ENCODE measurements at regions not wholly inside any gene's neighbourhood (a gene's known extent, or its start where the extent isn't known, plus 50 kb on each side); places are given as distances from the start of the nearest gene placed in this dataset.

DNA sequence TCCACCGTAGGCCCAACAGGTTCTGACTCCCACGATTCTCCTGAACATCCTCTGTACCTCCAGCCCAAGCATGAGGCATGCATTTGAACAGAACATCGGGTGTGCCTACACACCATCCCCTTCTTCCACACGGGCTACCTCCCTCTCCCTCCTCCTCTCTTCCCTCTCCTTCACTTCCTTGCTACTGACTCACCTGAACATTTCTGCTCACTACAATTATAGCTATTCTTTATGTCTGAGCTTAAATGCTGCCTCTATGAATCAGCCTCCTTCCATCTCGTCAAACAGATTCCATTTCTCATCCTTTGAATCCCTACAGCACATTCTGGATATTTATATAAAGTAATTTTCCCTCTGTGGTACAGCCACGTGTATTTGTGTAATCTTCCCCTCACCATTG is 71.4 kb upstream of the MYLIP start:
- Histone ChIP-seq H3K4me1 (ENCODE audit: control insufficient read depth, insufficient read depth, low read length) (peaks cover 3% of the 10 kb centered on the region; the same call in 1 of the 2 replicates), H3K27me3 (ENCODE audit: control insufficient read depth, insufficient read depth, low read length) (no peaks in the 10 kb centered on the region), H3K4me3 (ENCODE audit: low read length) (no peak overlapping the region), H3K36me3 (ENCODE audit: control insufficient read depth, insufficient read depth, low read length) (no peaks in the 10 kb centered on the region), H3K9me3 (ENCODE audit: control insufficient read depth, insufficient read depth, low read length) (no peaks in the 10 kb centered on the region), H3K27ac (ENCODE audit: low read length) (no peak overlapping the region)
- WGBS (ENCODE audit: insufficient coverage, insufficient read length): no CpG with 5 or more reads among the region's 6 CpGs
- DNase-seq (ENCODE audit: low read depth, low spot score): no peak

DNA sequence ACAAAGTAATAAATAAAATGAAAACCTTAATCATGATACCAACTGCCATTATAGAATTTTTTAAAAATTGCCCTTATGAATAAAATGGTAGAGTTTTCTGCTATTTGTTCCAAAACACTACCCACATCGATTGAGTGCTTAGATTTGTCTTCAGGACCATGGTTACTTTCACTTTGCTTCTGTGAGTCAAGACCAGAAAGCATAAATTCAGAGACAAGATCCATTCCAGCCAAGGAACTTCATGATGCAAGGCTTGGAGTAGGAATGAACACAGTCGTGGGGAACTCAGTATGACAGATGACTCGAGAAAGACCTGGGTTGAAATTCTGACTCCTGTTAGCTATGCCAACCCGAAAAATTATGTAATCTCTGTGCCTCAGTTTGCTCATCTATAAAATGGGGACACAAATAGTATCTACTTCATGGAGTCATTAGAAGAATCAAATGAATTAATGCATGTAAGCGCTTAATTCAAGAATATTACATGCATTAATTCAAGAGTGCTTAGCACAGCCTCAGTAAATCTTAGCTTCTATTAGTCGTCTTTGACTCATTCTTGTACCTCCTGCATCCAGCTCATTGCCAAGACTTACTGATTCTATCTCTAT is 72.5 kb upstream of the MYLIP start:
- DNase-seq (ENCODE audit: low read depth, low spot score): no peak
- peaks cover 3% of the 10 kb centered on the region; the same call in 1 of the 2 replicates for H3K4me1 ChIP-seq (ENCODE audit: control insufficient read depth, insufficient read depth, low read length)
- no peak overlapping the region for H3K4me3 ChIP-seq (ENCODE audit: low read length)
- H3K36me3 ChIP-seq (ENCODE audit: control insufficient read depth, insufficient read depth, low read length): no peaks in the 10 kb centered on the region
- WGBS (ENCODE audit: insufficient coverage, insufficient read length): no CpG with 5 or more reads among the region's 6 CpGs
- H3K27ac ChIP-seq (ENCODE audit: low read length): no peak overlapping the region
- no peaks in the 10 kb centered on the region for H3K27me3 ChIP-seq (ENCODE audit: control insufficient read depth, insufficient read depth, low read length)
- H3K9me3 ChIP-seq (ENCODE audit: control insufficient read depth, insufficient read depth, low read length): no peaks in the 10 kb centered on the region

DNA sequence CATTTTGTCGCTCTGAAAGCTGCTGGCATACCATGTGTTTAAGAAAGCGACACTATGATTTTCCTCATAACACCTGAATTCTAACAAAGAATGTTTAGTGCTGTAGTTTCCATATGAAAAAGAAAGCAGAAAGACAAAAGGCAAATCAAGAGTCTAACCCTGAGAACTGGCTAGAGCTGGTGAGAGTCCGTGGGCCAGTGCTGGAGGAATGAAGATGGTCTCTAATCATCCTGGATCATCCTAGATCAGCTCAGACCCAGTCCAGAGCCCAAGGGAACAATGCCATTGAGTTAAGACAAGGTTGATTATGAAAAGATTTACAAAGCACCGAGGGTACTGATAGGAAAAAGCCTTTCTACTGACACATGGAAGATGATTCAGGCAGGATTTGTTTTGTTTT is 73.0 kb upstream of the MYLIP start:
- no peak overlapping the region for H3K4me3 ChIP-seq (ENCODE audit: low read length)
- DNase-seq (ENCODE audit: low read depth, low spot score): no peak
- H3K4me1 ChIP-seq (ENCODE audit: control insufficient read depth, insufficient read depth, low read length): peaks cover 3% of the 10 kb centered on the region; the same call in 1 of the 2 replicates
- no peaks in the 10 kb centered on the region for H3K36me3 ChIP-seq (ENCODE audit: control insufficient read depth, insufficient read depth, low read length)
- no peaks in the 10 kb centered on the region for H3K9me3 ChIP-seq (ENCODE audit: control insufficient read depth, insufficient read depth, low read length)
- H3K27ac ChIP-seq (ENCODE audit: low read length): no peak overlapping the region
- no peaks in the 10 kb centered on the region for H3K27me3 ChIP-seq (ENCODE audit: control insufficient read depth, insufficient read depth, low read length)
- WGBS (ENCODE audit: insufficient coverage, insufficient read length): no CpG with 5 or more reads among the region's 4 CpGs

DNA sequence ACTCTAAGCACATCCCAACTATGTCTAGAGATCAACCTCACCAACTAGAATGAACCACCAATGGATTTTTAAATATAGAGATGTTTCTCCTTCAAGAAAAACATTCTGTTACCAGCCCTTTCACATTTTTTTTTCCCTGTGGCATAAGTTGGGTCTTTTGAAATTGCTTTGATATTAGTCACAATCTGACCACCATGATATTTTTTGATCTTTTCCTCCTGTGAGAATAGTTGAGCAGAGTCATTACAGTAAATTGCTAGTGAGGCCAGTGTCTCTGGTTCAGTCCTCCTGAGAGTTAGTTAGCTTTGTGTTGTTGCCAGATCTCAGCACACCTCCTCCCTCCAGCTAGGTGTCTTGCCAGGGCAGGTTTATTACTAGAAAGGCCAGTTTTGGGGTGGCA is 79.7 kb upstream of the MYLIP start:
- Histone ChIP-seq H3K4me1 (ENCODE audit: control insufficient read depth, insufficient read depth, low read length) (no peaks in the 10 kb centered on the region), H3K36me3 (ENCODE audit: control insufficient read depth, insufficient read depth, low read length) (no peaks in the 10 kb centered on the region), H3K4me3 (ENCODE audit: low read length) (no peak overlapping the region), H3K27ac (ENCODE audit: low read length) (no peak overlapping the region), H3K27me3 (ENCODE audit: control insufficient read depth, insufficient read depth, low read length) (no peaks in the 10 kb centered on the region), H3K9me3 (ENCODE audit: control insufficient read depth, insufficient read depth, low read length) (no peaks in the 10 kb centered on the region)
- no peak for DNase-seq (ENCODE audit: low read depth, low spot score)

DNA sequence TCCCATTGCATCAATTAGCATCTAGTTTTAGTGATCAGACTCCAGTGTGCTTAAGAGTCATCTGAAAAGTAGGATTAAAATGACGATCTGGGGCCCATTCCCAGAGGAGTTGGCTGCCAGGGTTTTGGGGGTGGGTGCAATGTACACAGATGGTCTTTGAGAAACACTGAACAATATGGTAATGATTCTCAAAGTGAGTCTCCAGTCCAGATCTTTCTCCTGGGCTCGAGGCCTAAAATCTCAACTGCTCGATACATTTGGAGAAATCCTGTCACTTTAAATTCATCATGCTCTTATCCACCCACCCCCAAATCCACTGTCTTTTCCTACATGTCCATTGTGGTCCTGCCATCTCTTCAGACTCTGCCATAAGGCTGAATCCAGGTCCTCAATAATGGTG is 80.7 kb upstream of the MYLIP start:
- WGBS (ENCODE audit: insufficient coverage, insufficient read length): no CpG with 5 or more reads among the region's 3 CpGs
- H3K4me3 ChIP-seq (ENCODE audit: low read length): no peak overlapping the region
- no peaks in the 10 kb centered on the region for H3K4me1 ChIP-seq (ENCODE audit: control insufficient read depth, insufficient read depth, low read length)
- DNase-seq (ENCODE audit: low read depth, low spot score): no peak
- H3K9me3 ChIP-seq (ENCODE audit: control insufficient read depth, insufficient read depth, low read length): no peaks in the 10 kb centered on the region
- no peaks in the 10 kb centered on the region for H3K27me3 ChIP-seq (ENCODE audit: control insufficient read depth, insufficient read depth, low read length)
- H3K36me3 ChIP-seq (ENCODE audit: control insufficient read depth, insufficient read depth, low read length): no peaks in the 10 kb centered on the region
- H3K27ac ChIP-seq (ENCODE audit: low read length): no peak overlapping the region

DNA sequence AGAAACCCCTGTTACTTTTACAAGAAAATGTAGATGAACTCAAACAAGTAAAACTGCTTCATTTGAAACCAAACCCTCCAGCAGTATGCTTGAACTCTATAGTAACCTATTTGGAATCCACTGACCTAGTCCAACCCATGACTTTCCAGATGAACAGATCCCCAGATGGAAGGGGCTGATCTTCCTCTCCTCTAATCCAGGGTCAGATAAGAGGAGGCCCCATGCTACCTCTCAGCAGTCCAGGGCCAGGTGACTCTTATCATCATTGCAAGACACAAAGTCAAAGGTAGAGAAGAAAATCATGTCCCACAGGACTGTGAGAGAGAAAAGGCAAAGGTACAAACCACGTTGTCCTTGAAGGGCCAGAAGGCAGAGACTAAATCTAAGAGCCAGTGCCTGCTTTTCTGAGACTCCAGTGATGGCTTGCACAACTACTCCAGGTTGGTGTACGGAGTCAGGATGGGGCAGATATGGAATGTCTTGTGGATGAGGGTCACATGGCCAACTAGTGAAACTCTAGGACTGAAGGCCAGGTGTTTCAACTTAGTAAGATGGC is 81.4 kb upstream of the MYLIP start:
- Histone ChIP-seq H3K9me3 (ENCODE audit: control insufficient read depth, insufficient read depth, low read length) (no peaks in the 10 kb centered on the region), H3K27ac (ENCODE audit: low read length) (no peak overlapping the region), H3K4me3 (ENCODE audit: low read length) (no peak overlapping the region), H3K36me3 (ENCODE audit: control insufficient read depth, insufficient read depth, low read length) (no peaks in the 10 kb centered on the region), H3K4me1 (ENCODE audit: control insufficient read depth, insufficient read depth, low read length) (no peaks in the 10 kb centered on the region), H3K27me3 (ENCODE audit: control insufficient read depth, insufficient read depth, low read length) (no peaks in the 10 kb centered on the region)
- no CpG with 5 or more reads among the region's 2 CpGs for WGBS (ENCODE audit: insufficient coverage, insufficient read length)
- no peak for DNase-seq (ENCODE audit: low read depth, low spot score)

DNA sequence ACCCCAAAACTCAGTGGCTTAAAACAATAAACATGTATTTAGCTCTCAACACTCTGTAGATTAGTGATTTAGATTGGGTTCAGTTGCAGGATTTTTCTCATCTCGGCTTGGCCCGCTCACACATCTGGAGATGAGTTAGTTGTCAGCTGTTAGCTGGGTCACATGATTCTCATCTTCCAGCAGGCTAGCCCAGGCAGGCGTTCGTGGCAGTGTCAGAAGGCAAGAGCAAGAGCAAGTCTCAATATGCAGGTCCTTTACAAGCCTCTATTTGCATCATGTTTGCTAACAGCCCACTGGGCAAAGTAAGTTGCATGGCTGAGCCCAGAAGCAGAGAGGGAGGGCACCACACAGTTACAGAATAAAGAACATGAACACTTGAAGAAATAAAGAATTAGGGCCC is 83.6 kb upstream of the MYLIP start:
- WGBS (ENCODE audit: insufficient coverage, insufficient read length): no CpG with 5 or more reads among the region's 4 CpGs
- H3K27me3 ChIP-seq (ENCODE audit: control insufficient read depth, insufficient read depth, low read length): no peaks in the 10 kb centered on the region
- no peaks in the 10 kb centered on the region for H3K36me3 ChIP-seq (ENCODE audit: control insufficient read depth, insufficient read depth, low read length)
- no peak overlapping the region for H3K4me3 ChIP-seq (ENCODE audit: low read length)
- H3K9me3 ChIP-seq (ENCODE audit: control insufficient read depth, insufficient read depth, low read length): no peaks in the 10 kb centered on the region; the same call in 1 of the 2 replicates
- H3K4me1 ChIP-seq (ENCODE audit: control insufficient read depth, insufficient read depth, low read length): no peaks in the 10 kb centered on the region
- DNase-seq (ENCODE audit: low read depth, low spot score): no peak
- no peak overlapping the region for H3K27ac ChIP-seq (ENCODE audit: low read length)

DNA sequence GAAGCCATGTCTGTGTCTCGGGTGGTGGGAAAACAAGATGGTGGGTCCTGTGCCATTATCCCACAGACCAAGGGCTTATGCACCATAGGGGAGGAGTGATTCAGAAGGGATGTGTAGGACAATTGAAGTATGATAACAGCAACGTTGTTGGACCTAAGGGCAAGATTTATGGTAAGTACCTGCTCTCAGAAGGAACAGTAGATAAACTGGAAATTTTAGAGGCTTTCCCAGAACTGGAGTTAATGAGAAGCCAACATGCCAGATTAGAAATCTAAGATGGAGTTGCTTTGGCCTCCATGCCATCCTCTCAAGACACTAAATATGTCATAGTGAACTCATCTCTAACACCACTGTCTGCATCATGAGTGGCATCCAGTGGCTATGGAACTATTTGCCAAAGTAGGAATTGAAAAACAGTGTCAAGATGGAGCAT is 84.7 kb upstream of the MYLIP start:
- no CpG with 5 or more reads among the region's 2 CpGs for WGBS (ENCODE audit: insufficient coverage, insufficient read length)
- DNase-seq (ENCODE audit: low read depth, low spot score): no peak
- no peak overlapping the region for H3K27ac ChIP-seq (ENCODE audit: low read length)

DNA sequence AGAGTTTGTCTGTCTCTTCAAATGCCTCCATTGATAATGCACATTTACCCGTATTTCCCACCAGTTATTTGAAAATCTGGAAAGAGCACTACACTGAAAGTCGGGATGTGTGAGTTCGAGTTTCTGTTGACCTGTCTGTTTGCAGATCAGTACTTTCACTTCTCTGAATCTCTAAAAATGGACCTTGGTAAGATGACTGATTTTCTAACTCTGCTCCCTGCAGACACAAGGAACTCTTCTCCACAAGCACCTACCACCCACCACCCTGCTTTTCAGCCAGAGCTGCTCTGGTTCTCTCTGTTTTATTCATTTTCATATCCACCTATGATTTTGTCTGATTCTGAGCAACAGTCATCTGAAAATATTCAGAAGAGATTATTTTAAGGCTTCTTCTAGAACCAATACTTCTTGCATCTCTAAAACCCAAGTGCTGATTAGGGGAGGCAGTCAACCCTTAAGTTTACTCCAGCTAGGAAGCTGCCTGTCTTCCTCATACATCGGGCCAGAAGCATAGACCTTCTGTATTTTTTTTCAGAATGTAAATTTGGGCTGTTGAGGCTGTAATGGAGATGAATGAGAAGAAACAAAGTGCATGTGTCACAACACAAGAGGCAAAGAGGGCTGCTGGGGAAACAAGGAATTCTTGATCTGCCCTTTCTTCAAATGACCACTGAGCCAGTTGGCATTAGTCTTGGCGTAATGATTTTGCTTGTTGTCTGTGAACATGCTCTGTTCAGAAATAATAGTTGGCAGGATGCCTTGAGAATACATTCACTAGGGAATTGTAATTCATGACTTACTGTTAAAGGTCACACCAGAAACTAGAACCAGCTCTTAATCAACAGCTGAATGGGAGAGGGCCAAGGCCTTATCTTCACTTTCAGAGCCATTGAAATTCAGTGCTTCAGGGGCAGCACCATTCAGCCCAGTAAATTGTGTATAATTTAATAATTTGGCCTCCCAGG is 85.4 kb upstream of the MYLIP start:
- H3K4me1 ChIP-seq (ENCODE audit: control insufficient read depth, insufficient read depth, low read length): no peaks in the 10 kb centered on the region
- no peaks in the 10 kb centered on the region for H3K36me3 ChIP-seq (ENCODE audit: control insufficient read depth, insufficient read depth, low read length)
- no peak overlapping the region for H3K4me3 ChIP-seq (ENCODE audit: low read length)
- H3K27me3 ChIP-seq (ENCODE audit: control insufficient read depth, insufficient read depth, low read length): no peaks in the 10 kb centered on the region
- no peak overlapping the region for H3K27ac ChIP-seq (ENCODE audit: low read length)
- no peaks in the 10 kb centered on the region; the same call in 1 of the 2 replicates for H3K9me3 ChIP-seq (ENCODE audit: control insufficient read depth, insufficient read depth, low read length)
- no peak for DNase-seq (ENCODE audit: low read depth, low spot score)
- WGBS (ENCODE audit: insufficient coverage, insufficient read length): no CpG with 5 or more reads among the region's 5 CpGs

More for the DNA sequence above, 84.7 kb upstream of the MYLIP start:
- Histone ChIP-seq H3K36me3 (ENCODE audit: control insufficient read depth, insufficient read depth, low read length) (no peaks in the 10 kb centered on the region), H3K27me3 (ENCODE audit: control insufficient read depth, insufficient read depth, low read length) (no peaks in the 10 kb centered on the region), H3K4me3 (ENCODE audit: low read length) (no peak overlapping the region), H3K9me3 (ENCODE audit: control insufficient read depth, insufficient read depth, low read length) (no peaks in the 10 kb centered on the region; the same call in 1 of the 2 replicates), H3K4me1 (ENCODE audit: control insufficient read depth, insufficient read depth, low read length) (no peaks in the 10 kb centered on the region)

DNA sequence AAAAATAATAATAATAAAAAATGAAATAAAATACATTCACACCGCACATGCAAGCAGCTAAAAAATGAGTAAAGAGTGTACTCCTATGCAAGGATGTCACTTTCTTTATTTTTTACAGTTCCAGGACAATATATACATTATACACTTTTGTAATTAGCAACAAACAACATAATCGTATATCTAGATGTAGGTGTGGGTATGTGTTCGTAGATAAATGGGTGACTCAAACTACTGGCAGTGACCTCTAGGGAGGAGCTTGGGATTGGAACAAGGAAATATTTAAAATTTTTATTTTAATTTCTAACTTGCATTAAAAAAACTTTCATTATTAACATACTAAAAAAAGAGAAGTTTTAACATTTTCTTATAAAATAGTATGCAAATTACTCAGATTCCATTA is 86.1 kb upstream of the MYLIP start:
- Histone ChIP-seq H3K36me3 (ENCODE audit: control insufficient read depth, insufficient read depth, low read length) (no peaks in the 10 kb centered on the region), H3K4me1 (ENCODE audit: control insufficient read depth, insufficient read depth, low read length) (no peaks in the 10 kb centered on the region), H3K4me3 (ENCODE audit: low read length) (no peak overlapping the region), H3K9me3 (ENCODE audit: control insufficient read depth, insufficient read depth, low read length) (no peaks in the 10 kb centered on the region; the same call in 1 of the 2 replicates), H3K27ac (ENCODE audit: low read length) (no peak overlapping the region), H3K27me3 (ENCODE audit: control insufficient read depth, insufficient read depth, low read length) (no peaks in the 10 kb centered on the region)
- no peak for DNase-seq (ENCODE audit: low read depth, low spot score)
- no CpG with 5 or more reads among the region's 3 CpGs for WGBS (ENCODE audit: insufficient coverage, insufficient read length)

All from iPS DF 6.9 (cell line).